Nucleus accumbens (tissue), 56 donors: ENCODE measurements at regions not wholly inside any gene's neighbourhood (a gene's known extent, or its start where the extent isn't known, plus 50 kb on each side); places are given as distances from the start of the nearest gene placed in this dataset.
"Not testable (repeated sequence)": the region's sequence is repeated elsewhere in the genome, so short reads cannot be mapped to it uniquely, and the experiment has no call there.

Experiments
- DNase-seq, 56 donors: peaks; one replicate each; lab custom pipeline; 2025; lab: John Stamatoyannopoulos, UW

DNA sequence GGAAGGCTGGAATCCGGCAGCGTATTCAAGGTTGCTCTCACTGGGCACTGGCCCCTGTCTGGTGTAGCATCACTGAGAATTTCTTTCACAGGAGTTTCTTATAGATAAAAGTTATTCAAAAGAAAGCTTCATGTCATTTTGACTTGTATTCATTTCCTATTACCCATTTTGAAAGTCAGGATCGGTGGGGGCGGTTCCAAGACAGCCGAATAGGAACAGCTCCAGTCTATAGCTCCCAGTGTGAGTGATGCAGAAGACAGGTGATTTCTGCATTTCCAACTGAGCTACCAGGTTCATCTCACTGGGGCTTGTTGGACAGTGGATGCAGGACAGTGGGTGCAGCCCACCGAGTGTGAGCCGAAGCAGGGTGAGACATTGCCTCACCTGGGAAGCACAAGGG is 51.5 kb upstream of the CDC42EP3 start:
- not testable (repeated sequence) for DNase-seq

DNA sequence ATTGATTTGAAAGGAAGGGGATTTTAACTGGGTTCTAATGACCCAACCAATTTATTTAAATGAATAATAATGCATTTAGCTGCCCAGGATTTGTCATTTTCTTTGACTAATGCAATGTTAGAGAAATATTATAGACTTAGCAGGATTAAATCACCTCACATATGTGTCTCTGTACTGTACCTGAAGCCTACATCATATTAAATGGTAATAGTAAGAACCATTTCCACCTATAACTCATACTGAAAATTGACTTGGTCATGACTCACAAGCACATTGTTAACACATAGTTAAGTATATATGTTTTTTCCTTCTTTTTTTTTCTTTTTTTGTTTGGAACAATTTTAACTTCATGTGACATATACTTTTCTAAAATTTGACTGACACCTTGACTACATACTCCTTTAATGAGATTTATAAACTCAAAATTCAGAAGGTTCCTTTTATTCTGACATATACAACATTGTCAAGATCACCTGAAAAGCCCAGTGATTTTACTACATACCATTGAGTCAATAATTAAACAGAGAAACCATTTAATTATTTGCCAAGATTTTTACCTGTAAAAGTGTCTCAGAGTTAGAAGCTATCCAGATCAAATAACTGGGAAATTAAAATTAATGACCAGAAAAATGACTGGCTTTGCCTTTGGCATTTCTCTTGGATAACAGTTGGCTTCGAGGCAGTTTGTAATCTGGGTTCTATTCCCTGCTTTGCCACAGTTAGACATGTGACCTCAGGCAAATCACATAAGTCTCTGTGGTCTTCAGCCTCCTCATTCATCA is 58.8 kb upstream of the CDC42EP3 start:
- DNase-seq, result no peak

DNA sequence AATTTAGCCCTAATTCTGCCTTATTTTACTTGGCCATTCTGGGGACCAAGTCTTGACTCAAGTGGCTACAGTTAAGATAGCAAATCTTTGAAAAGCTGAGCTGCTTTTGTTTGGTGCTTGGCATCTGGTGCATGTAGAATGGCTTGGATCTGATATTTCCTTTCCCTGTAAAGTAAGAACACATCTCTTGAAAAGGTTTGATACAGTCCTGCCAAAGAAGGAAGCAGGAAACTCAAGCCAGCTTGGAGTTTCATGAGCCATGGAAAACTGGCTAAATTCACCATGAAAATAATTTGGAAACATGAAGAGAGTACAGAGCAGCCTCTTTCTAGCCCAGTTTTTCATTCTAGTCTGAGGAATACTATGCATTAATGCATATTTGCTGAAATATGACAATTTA is 61.0 kb upstream of the CDC42EP3 start:
- DNase-seq, result not testable (repeated sequence)

DNA sequence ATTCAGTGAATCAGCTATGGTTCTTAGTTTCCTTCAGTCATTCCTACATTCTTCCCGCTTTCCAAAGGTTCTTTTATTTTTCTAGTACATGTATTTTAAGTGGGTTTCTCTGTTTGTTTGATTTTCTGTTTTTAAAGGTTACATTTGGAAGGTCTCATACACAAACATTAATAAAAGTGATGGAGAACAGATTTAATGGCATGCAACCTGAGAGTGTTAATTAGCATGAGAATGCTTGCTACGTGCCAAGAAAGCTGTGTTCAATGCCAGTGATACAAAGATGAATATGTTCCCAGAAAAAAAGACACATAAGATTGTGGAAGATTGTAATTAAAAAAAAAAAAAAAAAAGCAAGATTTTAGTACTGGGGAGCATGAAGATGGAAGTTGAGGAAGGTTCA is 61.8 kb upstream of the CDC42EP3 start:
- no peak for DNase-seq

DNA sequence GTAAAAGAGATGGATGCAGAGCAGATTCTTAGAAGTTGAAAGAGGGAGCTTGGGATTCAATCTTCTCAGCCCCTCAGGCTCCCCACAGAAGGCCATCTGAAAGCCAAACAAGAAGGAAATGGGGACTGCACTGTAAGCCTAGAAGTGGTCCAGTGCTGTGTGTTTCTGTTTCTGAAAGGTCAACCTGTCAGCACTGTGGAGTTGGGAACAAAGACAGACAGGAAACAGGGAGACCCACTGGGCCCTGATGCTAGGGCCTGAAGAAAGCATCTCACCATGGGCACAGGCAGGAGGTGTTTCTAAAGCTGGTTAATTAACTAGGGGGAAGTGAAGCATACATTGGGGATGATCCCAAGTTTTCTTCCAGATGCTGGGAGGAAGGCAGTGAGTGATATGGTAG is 62.5 kb upstream of the CDC42EP3 start:
- not testable (repeated sequence) for DNase-seq

DNA sequence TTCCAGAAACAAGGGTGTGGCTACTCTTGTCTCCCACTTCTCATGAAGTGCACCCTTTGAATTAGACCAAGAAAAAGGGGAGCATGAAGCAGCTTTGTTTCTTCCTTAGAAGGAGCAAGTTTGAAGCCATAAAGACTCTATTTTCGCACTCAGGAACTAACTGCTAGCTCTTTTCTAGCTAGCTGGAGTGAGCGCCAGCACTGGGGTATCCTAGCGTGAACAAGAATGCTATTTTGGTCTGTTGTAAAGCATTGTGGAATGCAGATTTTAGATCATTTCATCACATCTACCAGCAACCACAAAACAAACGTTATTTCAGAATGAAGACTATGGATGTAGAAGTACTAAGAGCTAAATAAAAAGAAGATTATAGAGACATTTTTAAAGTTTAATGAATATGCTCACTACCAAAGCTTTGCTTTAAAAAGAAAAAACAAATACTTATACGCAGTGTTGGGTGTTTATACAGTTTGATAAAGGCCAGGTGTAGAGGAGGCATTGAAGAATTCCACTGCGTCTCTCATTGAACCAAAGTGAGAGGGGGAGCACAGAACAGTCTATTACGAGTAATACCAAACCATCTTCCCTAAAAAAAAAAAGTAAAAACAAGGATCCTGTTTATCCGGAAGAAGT is 63.6 kb upstream of the CDC42EP3 start:
- not testable (repeated sequence) for DNase-seq

DNA sequence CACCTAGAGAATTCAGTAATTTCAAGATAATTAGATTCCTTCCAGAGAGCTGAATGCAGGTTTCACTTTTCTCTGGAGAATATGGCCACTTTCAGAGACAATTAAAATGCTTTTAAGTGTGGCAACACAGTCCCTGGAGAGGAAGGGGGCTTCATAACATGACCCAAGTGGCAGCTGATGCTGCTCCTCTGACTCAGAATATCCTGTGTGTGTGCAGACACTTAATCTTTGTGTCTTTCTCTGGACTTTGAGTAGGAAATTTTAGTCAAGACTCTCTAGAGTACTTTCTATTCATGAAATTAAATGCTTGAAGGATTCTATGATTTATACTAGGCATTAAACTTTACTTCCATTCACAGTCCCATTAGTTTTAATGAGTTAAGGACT is 64.1 kb upstream of the CDC42EP3 start:
- DNase-seq, result not testable (repeated sequence)

DNA sequence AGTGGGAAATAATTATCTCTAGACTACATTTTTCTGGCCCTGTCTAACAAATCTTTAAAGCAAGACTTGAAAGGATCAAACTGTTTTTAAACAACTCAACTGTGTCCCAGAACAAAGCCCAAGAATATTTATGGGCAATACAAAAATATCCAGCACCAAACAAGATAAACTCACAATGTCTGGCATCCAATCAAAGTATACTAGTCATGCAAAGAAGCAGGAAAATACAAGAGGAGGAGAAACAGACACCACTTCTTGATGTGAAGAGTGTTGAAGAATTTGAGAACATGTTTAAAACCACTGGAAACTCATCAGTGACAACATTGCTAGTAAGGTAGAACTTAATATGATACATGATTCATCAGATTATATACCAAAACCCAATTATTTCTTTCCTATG is 66.1 kb upstream of the CDC42EP3 start:
- DNase-seq, result no peak

DNA sequence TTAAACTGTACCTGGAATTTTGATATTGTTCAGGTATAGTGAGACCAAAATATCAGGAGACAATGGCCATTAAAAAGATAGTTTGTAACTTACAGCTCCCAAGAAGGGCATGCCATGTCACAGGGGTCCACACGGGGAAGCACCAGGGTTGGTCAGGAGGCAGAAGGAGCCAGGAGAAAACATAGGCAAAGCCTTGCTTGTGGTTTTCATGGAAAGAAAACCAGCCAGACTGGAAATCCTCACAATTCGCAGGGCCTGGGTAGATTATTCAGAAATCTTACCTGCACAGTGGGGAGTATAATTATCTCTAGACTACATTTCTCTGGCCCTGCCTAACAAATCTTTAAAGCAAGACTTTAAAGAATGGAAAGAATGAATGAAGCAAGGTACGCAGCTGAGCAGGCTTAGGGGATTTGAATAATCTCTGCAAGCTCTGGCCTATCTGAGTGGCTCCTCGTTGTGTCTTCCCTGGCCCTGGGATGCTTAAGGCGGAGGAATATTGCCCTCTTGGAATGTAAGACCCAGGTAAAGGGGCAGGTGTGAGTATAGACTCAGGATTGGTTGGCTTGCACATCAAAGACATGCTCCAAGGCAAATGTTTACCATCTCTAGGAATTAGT is 66.9 kb upstream of the CDC42EP3 start:
- DNase-seq, result no peak

DNA sequence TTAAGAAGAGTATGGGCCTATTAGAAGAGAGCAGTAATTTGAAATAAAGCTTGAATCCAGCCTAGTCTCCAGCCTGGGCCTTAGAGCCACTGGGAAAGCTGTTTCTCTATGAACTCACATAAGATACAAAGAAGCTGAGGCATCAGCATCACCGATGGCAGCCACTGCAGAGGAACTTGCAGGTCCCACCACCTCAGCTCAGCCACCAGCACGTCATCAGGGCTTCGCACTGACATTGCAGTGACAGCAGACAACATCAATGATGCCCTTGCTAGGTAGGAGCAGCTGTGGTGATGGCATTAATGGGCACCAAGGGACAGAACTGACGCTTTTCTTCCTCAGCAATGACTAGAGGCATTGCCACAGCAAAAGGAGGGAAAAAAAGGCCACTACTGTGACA is 67.7 kb upstream of the CDC42EP3 start:
- no peak for DNase-seq

DNA sequence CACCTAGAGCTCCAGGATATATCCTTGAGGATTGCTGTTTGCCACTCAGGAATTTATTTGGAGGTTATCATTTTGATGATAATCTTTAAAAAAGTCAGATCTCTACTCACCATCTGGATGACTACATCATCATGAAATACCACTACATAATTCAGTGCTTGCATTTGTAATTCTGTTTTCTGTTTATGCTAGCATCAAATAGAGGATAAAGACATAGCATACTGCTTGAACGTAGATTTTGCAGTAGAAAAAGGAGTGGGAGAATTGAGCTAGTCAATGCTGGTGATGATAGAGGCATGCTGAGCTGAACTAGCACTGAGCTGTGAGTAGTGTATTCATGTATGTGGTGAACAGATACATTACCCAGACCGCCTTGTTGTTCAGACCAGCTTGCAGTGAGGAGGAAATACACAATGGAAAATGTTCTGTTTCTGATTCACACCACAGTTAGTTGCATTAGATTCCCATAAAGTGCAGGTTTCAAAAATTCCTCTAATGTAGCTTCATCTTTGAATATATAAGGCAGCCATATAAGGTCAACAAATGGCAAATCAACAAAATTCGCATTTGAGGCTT is 68.8 kb upstream of the CDC42EP3 start:
- no peak for DNase-seq

DNA sequence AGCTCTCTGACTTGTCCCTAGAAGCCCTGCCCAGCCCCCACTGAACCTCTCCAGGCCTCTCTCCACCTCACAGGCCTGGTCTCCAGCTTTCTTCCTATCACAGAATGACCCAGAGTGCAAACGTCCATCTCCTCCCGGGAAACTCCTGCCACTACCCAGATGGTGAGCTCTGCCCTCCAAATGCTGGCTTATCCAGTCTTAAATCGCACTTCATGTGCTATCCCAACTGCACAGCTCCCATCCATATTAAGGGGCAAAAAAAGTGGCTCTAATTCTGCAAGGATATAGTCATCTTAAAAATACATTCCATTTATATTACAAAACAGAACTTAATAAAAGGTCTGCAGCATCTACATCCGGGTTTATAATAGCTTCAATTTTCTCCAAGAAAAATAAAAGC is 70.8 kb upstream of the CDC42EP3 start:
- DNase-seq, result no peak

DNA sequence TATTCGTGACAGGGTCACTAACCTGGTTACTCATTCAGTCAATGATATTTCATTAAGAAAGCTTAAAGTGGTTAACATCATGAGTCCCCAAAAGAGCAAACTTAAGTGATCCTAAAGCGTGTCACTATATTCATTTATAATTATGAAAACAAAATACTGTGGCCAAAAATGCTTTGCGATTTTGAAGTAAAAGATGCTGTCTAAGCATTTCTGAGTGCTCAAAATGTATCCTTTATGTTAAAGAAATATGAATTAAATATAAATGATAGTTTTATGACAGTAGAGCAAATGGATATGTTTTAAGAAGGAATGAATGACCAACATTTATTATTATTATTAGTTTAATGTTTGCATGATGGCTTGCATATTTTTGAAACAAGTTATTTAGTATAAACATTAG is 72.6 kb upstream of the CDC42EP3 start:
- DNase-seq, result no peak

DNA sequence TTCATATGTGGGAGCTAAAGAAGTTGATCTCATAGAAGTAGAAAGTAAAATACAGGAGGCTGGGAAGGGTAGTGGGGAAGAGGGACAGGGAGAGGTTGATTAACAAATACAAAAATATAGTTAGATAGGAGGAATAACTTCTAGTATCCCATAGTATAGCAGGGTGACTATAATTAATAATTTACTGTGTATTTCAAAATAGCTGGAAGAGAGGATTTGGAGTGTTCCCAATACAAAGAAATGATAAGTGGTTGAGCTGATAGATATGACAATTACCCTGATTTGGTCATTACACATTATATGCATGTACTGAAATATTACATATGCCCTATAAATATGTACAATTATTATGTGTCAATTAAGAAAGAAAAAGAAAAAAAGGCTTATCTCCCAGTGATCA is 73.5 kb upstream of the CDC42EP3 start:
- not testable (repeated sequence) for DNase-seq

DNA sequence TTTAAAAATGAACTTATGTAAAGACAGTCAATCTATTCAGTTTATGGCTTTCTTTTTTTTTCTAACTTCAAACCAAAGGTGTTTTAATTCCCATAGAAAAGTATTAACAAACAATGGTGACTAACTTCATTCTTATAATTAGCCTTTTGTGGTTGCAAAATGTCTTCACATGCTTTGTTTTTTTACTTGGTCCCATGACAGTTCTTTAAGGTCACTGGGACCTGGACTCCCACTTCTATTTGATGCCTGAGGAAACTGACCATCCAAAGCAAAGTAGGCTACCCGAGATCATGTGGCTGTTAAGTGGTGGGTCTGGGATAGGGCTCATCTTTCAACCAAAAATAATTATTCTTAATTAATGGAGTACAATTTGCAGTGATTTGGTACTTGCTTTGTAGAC is 74.6 kb upstream of the CDC42EP3 start:
- not testable (repeated sequence) for DNase-seq

DNA sequence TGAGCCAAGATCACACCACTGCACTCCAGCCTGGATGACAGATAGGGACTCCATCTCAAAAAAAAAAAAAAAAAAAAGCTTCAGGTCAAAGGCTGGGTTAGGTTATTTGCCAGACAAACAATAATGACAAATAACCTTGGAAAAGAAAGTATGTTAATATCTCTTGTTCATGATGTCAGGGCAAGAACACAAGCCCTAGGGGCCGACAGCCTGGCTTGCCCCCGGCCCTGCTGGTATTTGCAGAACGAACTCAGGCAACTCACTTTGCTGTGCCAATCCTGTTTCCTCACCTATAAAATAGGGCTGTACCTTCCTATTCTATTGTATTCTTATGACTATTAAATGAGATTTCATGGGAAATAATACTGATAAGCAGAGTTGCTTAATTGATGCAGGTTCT is 75.4 kb upstream of the CDC42EP3 start:
- DNase-seq, result no peak

DNA sequence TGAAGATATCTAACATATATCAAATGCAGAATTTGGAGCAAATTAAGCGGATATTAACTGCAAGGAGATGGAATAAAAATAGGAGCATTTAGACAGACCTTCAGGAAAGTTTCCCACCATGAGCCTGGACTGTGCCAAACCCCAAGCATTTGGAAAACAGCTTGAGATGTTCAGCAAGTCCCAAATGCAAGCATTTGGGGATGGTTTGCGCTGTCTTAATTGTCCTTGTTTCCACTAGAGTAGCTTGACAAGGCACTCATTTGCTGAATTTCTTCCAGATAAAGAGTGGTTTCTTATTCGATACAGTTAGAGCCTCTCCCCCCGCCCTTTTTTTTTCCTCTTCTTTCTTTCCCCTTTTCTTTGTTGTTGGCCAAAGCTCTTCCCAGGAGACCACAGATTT is 77.1 kb upstream of the CDC42EP3 start:
- no peak for DNase-seq

DNA sequence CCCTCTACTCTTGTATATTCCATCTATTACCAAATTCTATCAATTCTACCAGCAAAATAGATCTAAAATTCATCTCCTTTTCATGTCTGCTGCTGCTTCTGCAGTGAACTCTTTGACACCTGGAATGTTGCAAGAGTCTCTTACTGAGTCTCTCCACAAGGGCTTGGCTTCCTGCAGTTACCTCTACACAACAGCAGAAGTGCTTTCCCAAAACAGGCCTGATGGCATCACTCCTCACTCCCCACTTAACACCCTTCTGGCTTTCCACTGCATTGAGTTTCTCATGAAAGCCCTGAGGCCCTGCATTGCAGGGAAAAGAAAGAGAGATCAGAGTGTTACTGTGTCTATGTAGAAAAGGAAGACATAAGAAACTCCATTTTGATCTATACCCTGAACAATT is 78.8 kb upstream of the CDC42EP3 start:
- not testable (repeated sequence) for DNase-seq

DNA sequence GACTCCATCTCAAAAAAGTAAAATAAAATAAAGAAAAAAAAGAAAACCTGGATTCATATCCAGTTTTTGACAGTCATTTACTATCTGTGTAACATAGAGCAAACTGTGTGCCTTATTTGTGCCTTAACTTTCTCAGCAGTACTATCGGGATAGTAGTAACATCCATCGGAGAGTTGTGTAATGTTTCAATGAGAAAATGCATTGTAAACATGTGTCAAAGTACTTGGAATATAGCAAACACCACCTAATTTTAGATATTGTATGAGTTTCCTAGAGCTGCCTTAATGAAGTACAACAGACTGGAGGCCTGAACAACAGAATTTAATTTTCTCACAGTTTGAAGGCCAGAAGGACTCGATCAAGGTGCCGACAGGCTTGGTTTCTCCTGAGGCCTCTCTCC is 81.3 kb upstream of the CDC42EP3 start:
- no peak for DNase-seq

DNA sequence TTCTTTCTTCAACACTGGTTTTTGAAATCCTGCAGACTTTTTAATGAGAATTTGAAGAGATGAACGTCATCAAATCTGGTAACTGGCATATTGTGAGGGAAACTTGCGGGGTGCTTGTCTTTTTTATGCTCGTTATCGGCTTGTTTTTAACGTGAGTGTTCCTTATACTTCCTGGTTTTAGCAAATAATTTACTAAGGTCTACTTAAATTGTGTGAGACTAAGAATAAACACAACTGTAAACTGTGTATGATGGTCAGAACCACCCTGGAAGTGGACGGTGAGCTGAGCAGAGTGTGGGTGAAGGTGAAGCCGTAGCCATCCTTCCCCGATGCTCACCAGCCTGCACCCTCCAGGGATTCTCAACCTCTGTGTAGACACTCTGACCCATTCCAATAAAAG is 82.3 kb upstream of the CDC42EP3 start:
- no peak for DNase-seq

DNA sequence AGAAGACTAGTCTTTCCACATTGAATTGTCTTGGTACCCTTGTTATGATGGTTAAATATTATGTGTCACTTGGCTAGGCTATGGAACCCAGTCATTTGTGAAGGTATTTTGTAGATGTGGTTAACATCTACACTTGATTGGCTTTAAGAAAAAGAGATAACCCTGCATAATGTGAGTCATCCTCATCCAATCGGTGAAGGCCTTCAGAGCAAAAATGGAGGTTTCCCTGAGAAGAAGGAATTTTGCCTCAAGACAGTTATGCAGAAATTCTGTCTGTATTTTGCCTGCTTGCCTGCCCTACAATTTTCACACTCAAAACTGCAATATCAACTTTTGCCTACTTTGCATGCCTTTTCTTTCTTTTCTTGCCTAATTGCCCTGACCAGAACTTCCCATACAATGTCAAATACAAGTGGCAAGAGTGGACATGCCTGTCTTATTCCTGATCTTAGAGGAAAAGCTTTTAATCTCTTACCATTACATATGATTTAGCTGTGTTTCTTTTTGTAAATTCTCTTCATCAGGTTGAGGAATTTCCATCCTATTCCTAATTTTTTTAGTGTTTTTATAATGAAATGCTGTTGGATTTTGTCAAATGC is 84.6 kb upstream of the CDC42EP3 start:
- DNase-seq, result not testable (repeated sequence)
